ENCODE measurements at regions not wholly inside any gene's neighbourhood (a gene's known extent, or its start where the extent isn't known, plus 50 kb on each side); places are given as distances from the start of the nearest gene placed in this dataset.

DNA sequence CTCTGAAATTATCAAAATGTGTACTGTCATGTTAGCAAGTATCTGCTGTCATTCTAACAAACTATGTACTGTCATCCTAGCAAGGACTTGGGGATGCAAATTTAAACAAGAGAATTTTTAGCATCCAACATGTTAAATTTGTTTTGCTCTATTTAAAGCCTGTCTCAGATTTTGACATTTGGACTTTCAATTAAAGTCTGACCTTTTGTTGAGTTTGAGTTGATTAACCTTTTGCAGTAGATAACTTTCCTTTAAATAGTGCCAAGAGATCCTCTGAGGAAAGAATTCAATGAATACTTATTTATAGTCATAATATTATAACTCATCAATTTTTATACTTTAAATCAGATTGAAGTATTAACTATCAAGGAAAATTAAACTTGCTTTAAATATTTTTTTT is 80.2 kb downstream of the TDRD15 start:
- TF ChIP-seq, protein P1, sequence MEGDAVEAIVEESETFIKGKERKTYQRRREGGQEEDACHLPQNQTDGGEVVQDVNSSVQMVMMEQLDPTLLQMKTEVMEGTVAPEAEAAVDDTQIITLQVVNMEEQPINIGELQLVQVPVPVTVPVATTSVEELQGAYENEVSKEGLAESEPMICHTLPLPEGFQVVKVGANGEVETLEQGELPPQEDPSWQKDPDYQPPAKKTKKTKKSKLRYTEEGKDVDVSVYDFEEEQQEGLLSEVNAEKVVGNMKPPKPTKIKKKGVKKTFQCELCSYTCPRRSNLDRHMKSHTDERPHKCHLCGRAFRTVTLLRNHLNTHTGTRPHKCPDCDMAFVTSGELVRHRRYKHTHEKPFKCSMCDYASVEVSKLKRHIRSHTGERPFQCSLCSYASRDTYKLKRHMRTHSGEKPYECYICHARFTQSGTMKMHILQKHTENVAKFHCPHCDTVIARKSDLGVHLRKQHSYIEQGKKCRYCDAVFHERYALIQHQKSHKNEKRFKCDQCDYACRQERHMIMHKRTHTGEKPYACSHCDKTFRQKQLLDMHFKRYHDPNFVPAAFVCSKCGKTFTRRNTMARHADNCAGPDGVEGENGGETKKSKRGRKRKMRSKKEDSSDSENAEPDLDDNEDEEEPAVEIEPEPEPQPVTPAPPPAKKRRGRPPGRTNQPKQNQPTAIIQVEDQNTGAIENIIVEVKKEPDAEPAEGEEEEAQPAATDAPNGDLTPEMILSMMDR (IDR thresholded peaks at IDR 0.05), result no peak
- TF ChIP-seq EZH2phosphoT487 (IDR thresholded peaks at IDR 0.05) (no peak), EZH2 (IDR thresholded peaks at IDR 0.05) (no peak)
